Colonic mucosa (tissue), 4 donors: ENCODE measurements at regions not wholly inside any gene's neighbourhood (a gene's known extent, or its start where the extent isn't known, plus 50 kb on each side); places are given as distances from the start of the nearest gene placed in this dataset.

Experiments
- DNase-seq: peaks from one replicate; pipeline ENCODE4 v3.0.0-alpha.2; 2020
- H3K27ac ChIP-seq: fragments of 200-600 bp; one replicate; pipeline ENCODE4 v1.8.0; 2021
- H3K27me3 ChIP-seq: fragments of 200-600 bp; one replicate; pipeline ENCODE4 v1.8.0; 2021
- H3K36me3 ChIP-seq: fragments of 200-600 bp; one replicate; pipeline ENCODE4 v1.8.0; 2021
- H3K4me1 ChIP-seq: fragments of 200-600 bp; one replicate; pipeline ENCODE4 v1.8.0; 2021; ENCODE audit warnings: mild to moderate bottlenecking
- H3K4me3 ChIP-seq: fragments of 200-600 bp; one replicate; pipeline ENCODE4 v1.8.0; 2021
- H3K9ac ChIP-seq, 2 donors: one replicate each; pipeline ENCODE4 v1.7.0; 2013; ENCODE audit warnings: control low read depth in 2 of 2, low read depth in 2 of 2, low read length in 2 of 2
- H3K9me3 ChIP-seq: fragments of 200-600 bp; one replicate; pipeline ENCODE4 v1.8.0; 2021
- intact Hi-C: fragments of 100-400 bp; cut with DNase I; formaldehyde crosslinking; loops from one replicate; pipeline ENCODE4 v1.14.1; 2022
- TF ChIP-seq, protein P1 (sequence below): fragments of 200-600 bp; IDR thresholded peaks from one replicate; pipeline ENCODE4 v1.8.0; 2022; ENCODE audit warnings: antibody characterized with exemption, mild to moderate bottlenecking
- donor health status: healthy.
- donor health status: DM: no; HTN: no; CAD: no.
- donor health status: DM: no; HTN: no; CAD: no.

DNA sequence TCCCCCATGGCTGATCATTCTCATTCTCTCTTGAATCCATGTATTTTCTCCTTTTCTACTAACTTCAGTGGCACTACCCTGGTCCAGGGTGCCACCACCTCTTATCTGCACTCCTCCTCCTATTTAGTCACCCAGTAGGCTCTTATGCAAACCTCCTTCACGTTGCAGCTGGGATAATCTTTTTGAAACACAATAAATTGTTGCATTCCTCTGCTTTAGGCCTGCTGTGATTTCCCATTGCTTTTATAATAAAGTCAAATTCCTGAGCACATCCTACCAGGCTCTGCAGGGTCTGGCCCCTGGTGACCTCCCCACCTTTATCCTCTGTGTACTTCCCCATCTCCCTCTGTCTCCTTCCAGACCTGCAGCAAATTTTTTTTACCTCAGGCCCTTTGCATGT lies 112.7 kb upstream of the KIAA1217 start:
- Histone ChIP-seq H3K36me3 (no peaks in the 10 kb centered on the region), H3K27ac (no peak overlapping the region), H3K9me3 (no peaks in the 10 kb centered on the region), H3K4me3 (no peak overlapping the region), H3K27me3 (no peaks in the 10 kb centered on the region), H3K4me1 (no peaks in the 10 kb centered on the region), H3K9ac (no peak overlapping the region)
- intact Hi-C loops: no loop called here
- TF ChIP-seq, protein P1, sequence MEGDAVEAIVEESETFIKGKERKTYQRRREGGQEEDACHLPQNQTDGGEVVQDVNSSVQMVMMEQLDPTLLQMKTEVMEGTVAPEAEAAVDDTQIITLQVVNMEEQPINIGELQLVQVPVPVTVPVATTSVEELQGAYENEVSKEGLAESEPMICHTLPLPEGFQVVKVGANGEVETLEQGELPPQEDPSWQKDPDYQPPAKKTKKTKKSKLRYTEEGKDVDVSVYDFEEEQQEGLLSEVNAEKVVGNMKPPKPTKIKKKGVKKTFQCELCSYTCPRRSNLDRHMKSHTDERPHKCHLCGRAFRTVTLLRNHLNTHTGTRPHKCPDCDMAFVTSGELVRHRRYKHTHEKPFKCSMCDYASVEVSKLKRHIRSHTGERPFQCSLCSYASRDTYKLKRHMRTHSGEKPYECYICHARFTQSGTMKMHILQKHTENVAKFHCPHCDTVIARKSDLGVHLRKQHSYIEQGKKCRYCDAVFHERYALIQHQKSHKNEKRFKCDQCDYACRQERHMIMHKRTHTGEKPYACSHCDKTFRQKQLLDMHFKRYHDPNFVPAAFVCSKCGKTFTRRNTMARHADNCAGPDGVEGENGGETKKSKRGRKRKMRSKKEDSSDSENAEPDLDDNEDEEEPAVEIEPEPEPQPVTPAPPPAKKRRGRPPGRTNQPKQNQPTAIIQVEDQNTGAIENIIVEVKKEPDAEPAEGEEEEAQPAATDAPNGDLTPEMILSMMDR: no peak
- DNase-seq: no peak

DNA sequence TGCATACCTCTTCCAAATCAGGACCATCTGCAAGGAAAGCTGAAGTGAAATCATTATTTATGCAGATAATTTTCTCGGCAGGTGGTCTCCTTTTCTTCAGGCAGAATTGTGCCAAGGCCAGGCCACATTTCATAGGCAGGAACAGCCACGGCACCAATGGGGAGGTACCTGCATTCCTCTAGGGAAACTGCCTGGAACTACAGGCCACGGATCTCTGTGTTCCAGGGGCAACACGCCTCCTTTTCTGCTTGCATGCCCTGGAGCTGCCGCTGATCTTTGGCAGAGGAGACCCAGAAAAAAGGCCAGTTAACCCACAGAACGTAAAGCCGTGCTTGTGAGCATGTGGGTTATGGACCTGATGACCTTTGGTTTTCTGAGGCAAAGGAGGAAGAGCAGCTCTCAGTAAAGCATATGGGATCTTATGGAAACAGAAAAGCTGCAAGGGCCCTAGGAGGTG lies 111.2 kb upstream of the KIAA1217 start:
- H3K9me3 ChIP-seq: no peaks in the 10 kb centered on the region
- H3K36me3 ChIP-seq: no peaks in the 10 kb centered on the region
- no peaks in the 10 kb centered on the region for H3K27me3 ChIP-seq
- TF ChIP-seq, protein P1: no peak
- H3K27ac ChIP-seq: no peak overlapping the region
- H3K4me1 ChIP-seq: no peaks in the 10 kb centered on the region
- no peak for DNase-seq
- H3K4me3 ChIP-seq: no peak overlapping the region
- intact Hi-C loops: no loop called here
- no peak overlapping the region for H3K9ac ChIP-seq

DNA sequence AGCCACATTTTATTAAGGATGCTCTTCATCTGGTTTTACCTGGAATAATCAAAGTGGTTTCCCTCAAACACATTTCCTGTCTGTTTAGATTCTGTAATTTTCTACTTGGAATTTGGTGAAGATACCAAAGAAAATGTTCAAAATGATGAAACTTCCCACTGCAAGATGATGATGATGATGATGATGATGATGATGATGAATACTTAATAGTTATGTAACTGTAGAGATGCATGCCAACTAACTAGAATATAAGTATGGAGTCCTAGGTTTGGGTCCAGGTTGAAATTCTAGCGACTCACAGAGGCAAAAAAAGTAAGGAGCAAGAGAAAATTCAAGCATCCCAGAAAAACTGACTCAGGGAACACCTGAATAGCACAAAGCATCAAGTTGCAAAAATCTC lies 104.0 kb upstream of the KIAA1217 start:
- Histone ChIP-seq H3K27ac (no peak overlapping the region), H3K27me3 (no peaks in the 10 kb centered on the region), H3K36me3 (no peaks in the 10 kb centered on the region), H3K4me3 (no peak overlapping the region), H3K4me1 (no peaks in the 10 kb centered on the region), H3K9ac (no peak overlapping the region), H3K9me3 (no peaks in the 10 kb centered on the region)
- TF ChIP-seq, protein P1: no peak
- no peak for DNase-seq
- intact Hi-C loops: no loop called here

DNA sequence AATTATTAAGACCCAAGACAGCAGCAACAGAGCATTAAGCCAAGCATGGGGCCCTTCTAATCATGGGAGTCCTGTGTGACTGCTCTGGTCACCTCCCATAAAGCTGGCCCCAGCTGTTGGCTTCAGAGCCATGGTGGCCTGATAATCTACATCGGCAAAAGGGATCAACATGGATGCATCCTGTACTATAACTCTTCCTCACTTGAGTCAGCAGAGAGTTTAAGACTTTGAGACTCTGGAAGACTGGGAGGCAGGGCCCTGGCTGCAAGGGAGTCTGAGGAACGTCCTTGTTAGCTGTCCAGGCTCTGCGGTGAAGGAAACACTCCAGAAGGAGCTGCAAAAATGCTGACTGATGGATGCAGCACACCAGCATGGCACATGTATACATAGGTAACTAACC lies 95.0 kb upstream of the KIAA1217 start:
- Histone ChIP-seq H3K9me3 (no peaks in the 10 kb centered on the region), H3K27ac (no peak overlapping the region), H3K36me3 (no peaks in the 10 kb centered on the region), H3K4me1 (no peaks in the 10 kb centered on the region), H3K4me3 (no peak overlapping the region), H3K9ac (no peak overlapping the region), H3K27me3 (no peaks in the 10 kb centered on the region)
- DNase-seq: no peak
- intact Hi-C loops: no loop called here
- TF ChIP-seq, protein P1: no peak

DNA sequence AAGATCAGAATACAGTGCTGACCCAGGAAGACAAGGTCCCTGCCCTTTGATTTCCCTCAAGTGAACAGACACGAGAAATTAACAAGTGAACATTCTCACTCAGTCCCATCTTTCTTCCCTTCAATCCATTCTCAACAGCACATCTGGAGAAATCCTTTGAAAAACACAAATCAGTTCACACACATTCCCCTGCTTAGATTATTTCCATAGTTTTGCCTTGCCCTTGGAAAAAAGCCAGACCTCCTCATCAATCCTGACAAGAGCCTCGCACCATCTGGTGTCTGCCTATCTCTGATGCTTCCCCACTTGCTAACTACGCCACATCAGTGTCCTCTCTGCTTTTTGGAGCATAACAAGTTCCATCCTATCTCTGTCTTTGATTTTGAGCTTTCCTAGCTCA lies 94.4 kb upstream of the KIAA1217 start:
- Histone ChIP-seq H3K36me3 (no peaks in the 10 kb centered on the region), H3K9me3 (no peaks in the 10 kb centered on the region), H3K27me3 (no peaks in the 10 kb centered on the region), H3K4me1 (no peaks in the 10 kb centered on the region), H3K4me3 (no peak overlapping the region), H3K9ac (no peak overlapping the region), H3K27ac (no peak overlapping the region)
- TF ChIP-seq, protein P1: no peak
- intact Hi-C loops: no loop called here
- no peak for DNase-seq

DNA sequence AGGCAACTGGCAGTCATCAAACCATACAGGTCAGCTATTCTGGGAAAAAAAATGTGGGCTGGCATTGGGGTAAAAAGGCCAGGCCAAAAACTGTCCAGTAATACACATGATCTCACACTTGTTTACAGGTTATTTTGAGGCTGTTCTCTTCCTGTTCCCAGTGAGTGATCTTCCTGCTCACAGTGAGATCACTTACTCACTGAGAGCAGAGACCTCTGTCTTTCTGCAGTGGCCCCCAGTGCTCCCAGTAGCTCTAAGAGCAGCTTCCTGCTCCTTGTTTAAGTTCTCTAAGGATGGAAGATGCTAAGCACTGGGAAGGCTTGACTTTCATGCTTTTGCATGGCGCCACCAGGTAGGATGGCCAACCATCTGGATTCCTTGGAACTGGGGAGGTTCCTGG lies 93.5 kb upstream of the KIAA1217 start:
- Histone ChIP-seq H3K4me1 (no peaks in the 10 kb centered on the region), H3K9me3 (no peaks in the 10 kb centered on the region), H3K36me3 (no peaks in the 10 kb centered on the region), H3K27me3 (no peaks in the 10 kb centered on the region), H3K9ac (no peak overlapping the region), H3K27ac (no peak overlapping the region), H3K4me3 (no peak overlapping the region)
- TF ChIP-seq, protein P1: no peak
- intact Hi-C loops: no loop called here
- DNase-seq: no peak
